Skeletal muscle cell (primary cell): ENCODE measurements at regions not wholly inside any gene's neighbourhood (a gene's known extent, or its start where the extent isn't known, plus 50 kb on each side); places are given as distances from the start of the nearest gene placed in this dataset.

ENCODE experiments used
- DNase-seq: peaks from one replicate; pipeline ENCODE4 v3.0.0-alpha.2; 2010; ENCODE audit warnings: low read depth
- H3K4me3 ChIP-seq: 2 replicates; pipeline ENCODE4 v1.5.1; 2011; ENCODE audit warnings: low read depth, mild to moderate bottlenecking, control low read depth, low read length, moderate library complexity

DNA sequence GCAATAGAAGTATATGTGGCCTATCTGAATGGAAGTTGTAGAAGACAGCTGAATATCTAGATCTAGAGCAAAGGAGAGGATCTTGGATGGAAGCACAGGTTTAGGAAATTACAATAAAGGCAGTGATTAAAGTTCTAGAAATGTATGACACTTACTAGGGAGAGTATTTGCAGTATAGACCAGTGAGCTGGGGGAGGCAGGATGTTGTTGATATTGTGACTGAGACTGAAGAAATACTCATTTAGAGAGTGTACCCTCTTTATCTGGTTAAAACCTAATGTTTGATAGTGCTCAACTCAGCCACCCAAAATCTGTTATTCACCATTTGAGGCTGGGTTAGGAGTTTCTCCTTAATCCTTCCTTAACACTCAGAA is 439.5 kb downstream of the GRXCR1 start:
- no peak overlapping the region for H3K4me3 ChIP-seq
- no peak for DNase-seq

GRCh38 chr4:43337707-43338106 is 445.2 kb downstream of the GRXCR1 start:
- no peak overlapping the region for H3K4me3 ChIP-seq
- no peak for DNase-seq

DNA sequence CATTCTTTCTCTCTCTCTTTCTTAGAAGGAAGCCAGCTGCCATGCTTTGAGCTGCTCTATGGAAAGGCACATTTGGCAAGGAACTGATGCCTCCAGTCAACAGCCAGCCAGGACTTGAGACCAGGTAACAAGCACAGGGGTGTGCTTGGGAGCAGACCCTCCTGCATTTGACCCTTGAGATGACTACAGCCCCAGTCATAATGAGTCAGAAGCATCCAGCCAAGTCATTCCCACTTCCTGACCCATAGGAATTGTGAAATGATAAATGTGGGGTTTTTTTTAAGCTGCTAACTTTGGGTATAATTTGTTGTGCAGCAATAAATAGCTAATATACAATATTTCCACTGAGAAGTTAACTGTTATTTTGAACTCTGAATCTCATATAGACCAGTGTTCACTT is 446.9 kb downstream of the GRXCR1 start:
- no peak overlapping the region for H3K4me3 ChIP-seq
- DNase-seq: no peak

GRCh38 chr4:43341741-43342140 is 449.2 kb downstream of the GRXCR1 start:
- H3K4me3 ChIP-seq: no peak overlapping the region

GRCh38 chr4:43343298-43343697 is 450.8 kb downstream of the GRXCR1 start:
- H3K4me3 ChIP-seq: no peak overlapping the region
- no peak for DNase-seq

More at GRCh38 chr4:43341741-43342140, 449.2 kb downstream of the GRXCR1 start:
- DNase-seq: no peak

GRCh38 chr4:43345323-43345925 is 452.9 kb downstream of the GRXCR1 start:
- no peak overlapping the region for H3K4me3 ChIP-seq
- no peak for DNase-seq

GRCh38 chr4:43348591-43348990 is 456.1 kb downstream of the GRXCR1 start:
- DNase-seq: no peak

DNA sequence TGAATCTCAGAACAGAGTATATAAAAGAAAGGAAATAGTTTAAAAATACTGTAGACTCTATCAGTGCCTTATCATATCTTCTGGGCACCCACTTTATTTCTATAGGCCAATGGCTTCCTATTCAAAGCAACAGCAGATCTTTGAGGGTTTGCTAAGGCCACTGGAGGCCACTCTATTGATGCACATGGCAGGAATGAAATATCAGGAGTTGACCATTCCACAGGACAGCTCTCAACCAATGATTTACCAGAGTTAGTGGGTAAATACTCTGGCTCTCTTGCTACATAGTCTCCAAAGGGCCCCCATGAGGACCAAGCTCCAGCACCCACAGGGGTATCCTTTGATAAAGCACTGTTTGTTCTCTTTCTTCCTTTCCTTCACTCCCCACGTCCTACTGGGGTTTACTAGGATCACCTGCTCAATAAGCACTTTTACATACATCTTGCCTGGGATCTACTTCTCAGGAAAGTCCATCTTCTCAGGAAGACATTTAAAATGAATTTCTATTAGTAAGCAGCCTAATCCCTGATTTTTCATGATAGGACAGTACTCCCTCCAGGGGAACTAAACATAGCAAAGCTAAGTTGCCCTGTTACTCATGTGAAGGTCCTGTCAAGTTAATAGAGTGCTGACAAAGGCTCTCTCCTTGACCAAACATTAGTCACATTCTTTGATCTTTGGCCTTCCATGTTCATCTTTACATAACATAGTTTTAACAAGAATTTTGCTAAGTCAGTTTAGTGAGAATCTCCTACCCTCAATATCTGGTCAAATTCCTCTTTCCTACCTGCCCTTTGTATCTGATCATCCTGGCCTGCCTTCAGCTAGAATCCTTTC is 459.7 kb downstream of the GRXCR1 start:
- no peak overlapping the region for H3K4me3 ChIP-seq
- peak; percentile 18 for DNase-seq

More at GRCh38 chr4:43348591-43348990, 456.1 kb downstream of the GRXCR1 start:
- no peak overlapping the region for H3K4me3 ChIP-seq

GRCh38 chr4:43352859-43353258 is 460.3 kb downstream of the GRXCR1 start:
- no peak for DNase-seq
- no peak overlapping the region for H3K4me3 ChIP-seq

- no peak for DNase-seq
- no peak overlapping the region for H3K4me3 ChIP-seq
Measured at GRCh38 chr4:43353552-43353951, 461.0 kb downstream of the GRXCR1 start.

DNA sequence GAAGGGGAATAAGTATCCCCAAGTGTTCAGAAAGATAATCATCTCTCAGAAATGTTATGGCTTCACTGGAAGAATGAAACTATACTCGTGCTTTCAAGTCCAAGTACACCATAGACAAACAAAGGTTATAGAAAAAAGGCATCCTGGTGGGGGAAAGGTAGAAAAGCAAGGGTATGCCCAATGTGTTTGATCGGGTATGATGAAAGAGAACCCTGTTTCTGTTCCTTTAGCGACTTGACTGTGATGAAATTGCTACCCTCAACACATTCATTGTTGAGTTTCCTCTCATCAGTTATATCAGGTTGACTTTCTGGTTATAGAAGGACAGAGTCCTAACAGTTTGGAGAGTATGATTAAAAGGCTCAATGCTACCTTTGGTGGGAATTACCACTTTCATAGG is 464.3 kb downstream of the GRXCR1 start:
- no peak for DNase-seq
- no peak overlapping the region for H3K4me3 ChIP-seq

DNA sequence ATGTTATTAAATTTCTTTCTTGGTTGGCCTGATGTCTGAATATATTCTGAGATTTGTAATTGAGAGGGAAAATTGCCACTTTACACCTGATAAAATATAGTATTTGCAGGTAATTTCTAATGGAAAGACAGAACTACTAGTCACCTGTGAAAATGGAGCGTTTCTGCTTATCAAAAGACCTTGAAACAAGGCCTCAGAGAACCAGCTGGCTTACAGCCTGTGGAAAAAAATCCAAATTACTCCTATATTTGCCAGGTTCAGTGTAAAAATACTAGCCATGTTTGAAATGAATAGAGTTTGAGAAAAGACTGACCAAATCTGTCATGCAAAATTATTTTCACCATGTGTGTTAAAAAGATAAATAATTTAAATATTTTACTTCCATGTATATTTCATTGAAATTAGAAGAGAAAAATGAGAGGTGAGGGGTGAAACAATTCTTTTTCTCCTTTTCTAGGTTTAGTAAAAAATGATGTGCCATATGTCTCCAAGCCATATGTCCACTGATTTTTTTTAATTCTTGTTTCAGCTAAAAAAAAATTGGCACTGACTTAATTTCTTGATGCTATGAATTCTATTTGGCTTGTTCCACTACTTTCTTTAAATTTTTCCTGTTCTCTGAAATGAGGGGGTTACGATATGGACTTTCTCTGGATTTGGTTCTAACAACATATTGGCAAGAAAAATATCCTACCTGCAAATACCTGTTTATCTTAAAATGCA is 464.9 kb downstream of the GRXCR1 start:
- no peak for DNase-seq
- no peak overlapping the region for H3K4me3 ChIP-seq

DNA sequence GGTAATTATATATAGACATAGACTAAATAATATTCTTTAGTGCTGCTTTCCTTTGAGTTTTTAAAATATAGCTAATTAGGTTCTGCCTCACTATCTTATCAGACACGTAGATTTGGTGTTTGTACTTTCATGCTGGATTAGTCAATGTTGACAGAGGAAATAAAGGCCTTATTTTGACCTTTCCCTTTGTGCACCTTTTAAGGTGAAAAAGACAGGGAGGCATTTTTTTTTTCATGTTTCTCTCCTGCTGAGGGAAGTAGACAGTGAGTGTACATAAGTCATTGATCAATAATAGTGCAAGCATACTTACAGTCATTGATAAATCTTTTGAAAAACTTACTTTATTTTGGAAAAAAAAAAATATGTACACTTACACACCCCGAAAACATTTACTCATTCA is 467.8 kb downstream of the GRXCR1 start:
- no peak for DNase-seq
- H3K4me3 ChIP-seq: no peak overlapping the region

GRCh38 chr4:43362875-43363636 is 470.5 kb downstream of the GRXCR1 start:
- DNase-seq: no peak
- no peak overlapping the region for H3K4me3 ChIP-seq

- H3K4me3 ChIP-seq: no peak overlapping the region
- no peak for DNase-seq
Measured at GRCh38 chr4:43369036-43369594, 476.6 kb downstream of the GRXCR1 start.

GRCh38 chr4:43373201-43373600 is 480.7 kb downstream of the GRXCR1 start:
- DNase-seq: no peak
- H3K4me3 ChIP-seq: no peak overlapping the region

GRCh38 chr4:43374216-43374751 is 481.8 kb downstream of the GRXCR1 start:
- no peak overlapping the region for H3K4me3 ChIP-seq
- DNase-seq: no peak

- no peak for DNase-seq
- no peak overlapping the region for H3K4me3 ChIP-seq
Measured at GRCh38 chr4:43379016-43379415, 486.5 kb downstream of the GRXCR1 start.

- DNase-seq: no peak
- no peak overlapping the region for H3K4me3 ChIP-seq
Measured at GRCh38 chr4:43380093-43380492, 487.6 kb downstream of the GRXCR1 start.
